GM19372 (cell line): ENCODE measurements at regions not wholly inside any gene's neighbourhood (a gene's known extent, or its start where the extent isn't known, plus 50 kb on each side); places are given as distances from the start of the nearest gene placed in this dataset.

ENCODE experiments used
- ATAC-seq: cut with Tn5 transposase; IDR thresholded peaks from one replicate; pipeline ENCODE4 v1.9.1; 2021; ENCODE audit warnings: mild to moderate bottlenecking, low read depth, moderate library complexity; ENCODE audit not compliant: unreplicated experiment

GRCh38 chr14:71273366-71273765, 366.1 kb downstream of the PCNX1 start:
- no peak for ATAC-seq

GRCh38 chr14:71284048-71284447, 376.8 kb downstream of the PCNX1 start:
- no peak for ATAC-seq

GRCh38 chr14:71286126-71286525, 378.9 kb downstream of the PCNX1 start:
- ATAC-seq: no peak

GRCh38 chr14:71287567-71287966, 380.3 kb downstream of the PCNX1 start:
- no peak for ATAC-seq

GRCh38 chr14:71289536-71289935, 382.3 kb downstream of the PCNX1 start:
- ATAC-seq: peak; percentile 79

GRCh38 chr14:71290301-71290700, 383.0 kb downstream of the PCNX1 start:
- no peak for ATAC-seq

- ATAC-seq: no peak
Measured at GRCh38 chr14:71290960-71291466, 383.8 kb downstream of the PCNX1 start.

GRCh38 chr14:71296184-71296583, 388.9 kb downstream of the PCNX1 start:
- ATAC-seq: no peak

GRCh38 chr14:71300566-71301330, 393.5 kb downstream of the PCNX1 start:
- no peak for ATAC-seq

GRCh38 chr14:71301611-71302010, 394.4 kb downstream of the PCNX1 start:
- ATAC-seq: no peak

GRCh38 chr14:71304690-71305089, 397.4 kb downstream of the PCNX1 start:
- ATAC-seq: no peak

GRCh38 chr14:71308671-71309070, 401.4 kb downstream of the PCNX1 start:
- ATAC-seq: no peak

GRCh38 chr14:71309756-71310155, 402.5 kb downstream of the PCNX1 start:
- ATAC-seq: no peak

- ATAC-seq: no peak
Measured at GRCh38 chr14:71311061-71311460, 403.8 kb downstream of the PCNX1 start.

GRCh38 chr14:71314717-71315116, 407.5 kb downstream of the PCNX1 start:
- no peak for ATAC-seq

GRCh38 chr14:71317385-71318096, 410.3 kb downstream of the PCNX1 start:
- no peak for ATAC-seq

- ATAC-seq: no peak
Measured at GRCh38 chr14:71318097-71318459, 410.8 kb downstream of the PCNX1 start.

- ATAC-seq: no peak
Measured at GRCh38 chr14:71319666-71320065, 412.4 kb downstream of the PCNX1 start.

- ATAC-seq: peak; percentile 79
Measured at GRCh38 chr14:71320107-71320733, 413.0 kb downstream of the PCNX1 start, which contains the start of gene SIPA1L1. Gene SIPA1L1 (plus strand): TSS chr14:71320476.

- ATAC-seq: peak; percentile 31
Measured at GRCh38 chr14:71320734-71321573, 413.7 kb downstream of the PCNX1 start.
